HG02943 (cell line): ENCODE measurements at regions not wholly inside any gene's neighbourhood (a gene's known extent, or its start where the extent isn't known, plus 50 kb on each side); places are given as distances from the start of the nearest gene placed in this dataset.

Experiments used
- ATAC-seq: cut with Tn5 transposase; IDR thresholded peaks from one replicate; pipeline ENCODE4 v1.9.1; 2021; ENCODE audit warnings: mild to moderate bottlenecking, low read depth, moderate library complexity; ENCODE audit not compliant: unreplicated experiment

- ATAC-seq, result no peak
Measured at GRCh38 chr10:9869606-9870176, 1148.0 kb upstream of the CELF2 start.

- no peak for ATAC-seq
Measured at GRCh38 chr10:9875353-9875752, 1142.3 kb upstream of the CELF2 start.

GRCh38 chr10:9877978-9878377 is 1139.7 kb upstream of the CELF2 start:
- no peak for ATAC-seq

GRCh38 chr10:9878383-9878782 is 1139.3 kb upstream of the CELF2 start:
- no peak for ATAC-seq

- ATAC-seq, result no peak
Measured at GRCh38 chr10:9885761-9886160, 1131.9 kb upstream of the CELF2 start.

- ATAC-seq, result no peak
Measured at GRCh38 chr10:9886772-9887171, 1130.9 kb upstream of the CELF2 start.

- no peak for ATAC-seq
Measured at GRCh38 chr10:9895453-9895852, 1122.2 kb upstream of the CELF2 start.

GRCh38 chr10:9895981-9896380 is 1121.7 kb upstream of the CELF2 start:
- no peak for ATAC-seq

GRCh38 chr10:9898633-9899395 is 1118.9 kb upstream of the CELF2 start:
- no peak for ATAC-seq

GRCh38 chr10:9900751-9901150 is 1116.9 kb upstream of the CELF2 start:
- ATAC-seq, result no peak

- no peak for ATAC-seq
Measured at GRCh38 chr10:9901971-9902370, 1115.7 kb upstream of the CELF2 start.

- ATAC-seq, result no peak
Measured at GRCh38 chr10:9910446-9910845, 1107.2 kb upstream of the CELF2 start.

- ATAC-seq, result no peak
Measured at GRCh38 chr10:9911488-9911887, 1106.2 kb upstream of the CELF2 start.

- no peak for ATAC-seq
Measured at GRCh38 chr10:9913876-9914514, 1103.7 kb upstream of the CELF2 start.

- ATAC-seq, result no peak
Measured at GRCh38 chr10:9921544-9921943, 1096.1 kb upstream of the CELF2 start.

GRCh38 chr10:9922126-9922870 is 1095.4 kb upstream of the CELF2 start:
- ATAC-seq, result no peak

GRCh38 chr10:9926003-9926402 is 1091.7 kb upstream of the CELF2 start:
- ATAC-seq, result no peak

- ATAC-seq, result no peak
Measured at GRCh38 chr10:9926881-9927280, 1090.8 kb upstream of the CELF2 start.

GRCh38 chr10:9939716-9940115 is 1078.0 kb upstream of the CELF2 start:
- no peak for ATAC-seq

- no peak for ATAC-seq
Measured at GRCh38 chr10:9944690-9945089, 1073.0 kb upstream of the CELF2 start.

GRCh38 chr10:9950070-9950469 is 1067.6 kb upstream of the CELF2 start:
- no peak for ATAC-seq
